ENCODE measurements at regions not wholly inside any gene's neighbourhood (a gene's known extent, or its start where the extent isn't known, plus 50 kb on each side); places are given as distances from the start of the nearest gene placed in this dataset.
A peak's percentile ranks its signal among the peaks of the same experiment; 100 is the strongest.

DNA sequence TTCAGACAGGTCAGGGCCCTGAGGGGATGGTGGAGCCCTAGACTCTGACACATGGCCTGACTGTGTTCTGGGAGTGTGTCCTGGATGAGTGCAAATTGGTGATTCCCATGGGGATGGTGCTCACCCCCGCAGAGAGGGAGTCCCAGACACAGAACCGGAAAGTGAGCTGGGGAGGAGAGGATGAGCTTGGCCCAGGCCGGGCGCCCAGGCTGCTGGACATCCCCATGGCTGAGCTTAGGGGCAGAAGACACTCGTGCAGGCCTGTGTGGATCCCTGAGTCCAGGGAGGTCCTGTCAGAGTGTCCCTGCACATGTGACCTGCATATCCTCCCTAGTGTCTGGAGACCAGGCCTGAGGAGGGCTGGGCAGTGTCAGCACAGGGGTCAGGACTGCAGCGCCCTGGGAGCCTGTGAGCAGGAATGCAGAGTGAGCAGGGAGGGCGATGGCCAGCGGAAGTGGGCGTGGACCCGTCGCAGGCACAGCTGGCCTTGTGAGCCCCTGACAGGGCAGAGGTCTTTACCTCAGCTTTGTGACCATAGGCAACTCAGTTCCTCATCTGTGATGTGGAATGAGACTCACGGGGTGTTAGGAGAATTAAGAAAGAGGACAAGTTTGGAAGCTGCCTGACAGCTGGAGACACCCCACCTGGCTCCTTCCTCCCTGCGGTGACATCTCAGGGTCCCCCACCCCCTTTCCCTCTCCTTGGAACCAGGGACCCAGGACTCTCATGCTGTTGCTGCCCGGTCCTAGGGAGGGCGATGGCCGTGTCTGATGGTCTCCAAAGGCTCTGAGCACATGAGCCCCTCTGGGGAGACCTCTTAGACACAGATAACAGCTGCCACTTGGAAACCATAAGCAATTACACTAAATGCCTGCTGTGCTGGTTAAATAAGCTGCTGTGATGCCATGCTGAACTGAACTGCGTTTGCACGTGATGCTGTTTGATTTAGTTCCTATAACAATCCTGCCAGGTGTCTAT is 62.6 kb upstream of the HS6ST1 start:
- no peak overlapping the region for H3K4me3 ChIP-seq
- no peak overlapping the region for H3K27ac ChIP-seq
- TF ChIP-seq, protein P1, sequence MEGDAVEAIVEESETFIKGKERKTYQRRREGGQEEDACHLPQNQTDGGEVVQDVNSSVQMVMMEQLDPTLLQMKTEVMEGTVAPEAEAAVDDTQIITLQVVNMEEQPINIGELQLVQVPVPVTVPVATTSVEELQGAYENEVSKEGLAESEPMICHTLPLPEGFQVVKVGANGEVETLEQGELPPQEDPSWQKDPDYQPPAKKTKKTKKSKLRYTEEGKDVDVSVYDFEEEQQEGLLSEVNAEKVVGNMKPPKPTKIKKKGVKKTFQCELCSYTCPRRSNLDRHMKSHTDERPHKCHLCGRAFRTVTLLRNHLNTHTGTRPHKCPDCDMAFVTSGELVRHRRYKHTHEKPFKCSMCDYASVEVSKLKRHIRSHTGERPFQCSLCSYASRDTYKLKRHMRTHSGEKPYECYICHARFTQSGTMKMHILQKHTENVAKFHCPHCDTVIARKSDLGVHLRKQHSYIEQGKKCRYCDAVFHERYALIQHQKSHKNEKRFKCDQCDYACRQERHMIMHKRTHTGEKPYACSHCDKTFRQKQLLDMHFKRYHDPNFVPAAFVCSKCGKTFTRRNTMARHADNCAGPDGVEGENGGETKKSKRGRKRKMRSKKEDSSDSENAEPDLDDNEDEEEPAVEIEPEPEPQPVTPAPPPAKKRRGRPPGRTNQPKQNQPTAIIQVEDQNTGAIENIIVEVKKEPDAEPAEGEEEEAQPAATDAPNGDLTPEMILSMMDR (IDR thresholded peaks at IDR 0.05), result no peak
- DNase-seq (ENCODE audit: low spot score), result peak; percentile 62

DNA sequence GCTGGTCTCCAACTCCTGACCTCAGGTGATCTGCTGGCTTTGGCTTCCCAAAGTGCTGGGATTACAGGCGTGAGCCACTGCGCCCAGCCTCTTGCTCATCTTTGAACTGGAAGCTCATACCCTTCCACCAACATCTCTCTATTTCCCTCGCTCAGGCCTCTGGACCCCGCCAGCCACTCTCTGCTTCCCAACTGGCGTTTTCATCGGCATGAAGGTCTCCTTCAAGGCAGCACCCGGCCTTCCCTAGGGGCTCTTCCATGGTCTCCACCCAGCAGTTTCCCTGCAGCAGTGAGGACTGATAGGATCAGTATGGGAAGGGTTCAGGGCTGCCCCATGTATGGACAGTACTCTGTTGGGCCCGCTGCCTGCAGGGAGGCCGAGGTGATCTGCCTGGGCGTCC is 65.8 kb upstream of the HS6ST1 start:
- Histone ChIP-seq H3K4me3 (no peak overlapping the region), H3K27ac (no peak overlapping the region)
- TF ChIP-seq, protein P1 (IDR thresholded peaks at IDR 0.05), result no peak
- peak; percentile 46 for DNase-seq (ENCODE audit: low spot score)

DNA sequence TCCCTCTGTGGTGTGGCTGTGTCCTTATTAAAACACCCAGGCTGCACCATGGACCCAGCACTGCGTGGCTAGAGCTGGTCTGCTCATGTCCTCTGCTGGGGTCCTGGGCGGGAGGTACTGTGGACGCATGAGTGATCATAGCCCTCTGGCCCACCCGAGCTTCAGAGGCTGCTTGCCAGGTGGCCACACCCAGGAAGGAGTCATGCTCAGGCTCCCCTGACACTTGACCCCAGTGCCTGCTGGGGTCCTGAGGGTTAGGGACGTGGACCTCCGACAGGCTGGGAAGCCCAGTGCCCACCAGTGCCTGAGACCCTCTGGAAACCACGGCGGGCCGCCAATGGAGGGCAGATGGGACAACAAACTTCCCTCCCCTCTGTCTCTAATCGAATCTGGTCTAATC is 66.3 kb upstream of the HS6ST1 start:
- DNase-seq (ENCODE audit: low spot score), result no peak
- Histone ChIP-seq H3K4me3 (no peak overlapping the region), H3K27ac (no peak overlapping the region)
- TF ChIP-seq, protein P1 (IDR thresholded peaks at IDR 0.05), result no peak

DNA sequence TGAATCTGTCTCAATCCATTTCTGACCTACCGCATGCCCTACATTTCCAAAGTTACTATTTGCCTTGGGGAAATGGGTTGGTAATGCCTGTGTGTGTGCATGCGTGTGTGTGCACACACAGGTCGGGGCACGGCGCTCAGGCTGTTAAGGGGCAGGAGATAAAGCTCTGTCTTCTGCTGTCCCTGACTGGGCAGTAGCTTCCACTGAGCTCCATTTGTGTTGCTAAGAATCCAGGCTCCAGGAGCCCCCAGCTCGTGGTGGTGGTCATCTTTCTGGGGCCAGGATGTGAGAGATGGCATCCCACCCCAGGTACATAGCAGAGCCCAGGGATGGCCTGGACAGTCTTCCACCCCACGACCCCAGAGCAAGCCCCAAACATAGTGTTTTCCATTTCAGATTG is 66.7 kb upstream of the HS6ST1 start:
- H3K27ac ChIP-seq, result no peak overlapping the region
- TF ChIP-seq, protein P1 (IDR thresholded peaks at IDR 0.05), result no peak
- DNase-seq (ENCODE audit: low spot score), result peak; percentile 56
- no peak overlapping the region for H3K4me3 ChIP-seq

DNA sequence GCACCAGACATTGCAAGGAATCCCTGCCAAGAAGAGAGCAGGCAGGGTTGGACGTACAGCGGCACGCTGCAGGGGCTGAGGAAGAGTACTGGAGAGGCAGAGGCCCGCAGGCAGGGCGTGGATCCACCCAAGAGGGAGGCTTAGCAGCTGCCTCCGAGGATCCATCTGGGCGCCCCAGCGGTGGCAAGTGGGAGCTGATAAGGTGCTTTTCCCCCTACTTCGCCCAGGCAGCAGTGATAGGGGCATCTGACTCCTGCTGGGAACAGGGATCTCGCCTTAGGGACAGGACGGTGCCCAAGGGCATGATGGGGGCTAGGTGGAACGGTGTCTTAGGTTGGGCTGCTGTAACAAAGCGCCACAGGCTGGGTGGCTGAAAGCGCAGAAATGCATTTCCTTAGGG is 67.4 kb upstream of the HS6ST1 start:
- H3K27ac ChIP-seq, result no peak overlapping the region
- DNase-seq (ENCODE audit: low spot score), result peak; percentile 70
- H3K4me3 ChIP-seq, result no peak overlapping the region
- TF ChIP-seq, protein P1 (IDR thresholded peaks at IDR 0.05), result no peak

DNA sequence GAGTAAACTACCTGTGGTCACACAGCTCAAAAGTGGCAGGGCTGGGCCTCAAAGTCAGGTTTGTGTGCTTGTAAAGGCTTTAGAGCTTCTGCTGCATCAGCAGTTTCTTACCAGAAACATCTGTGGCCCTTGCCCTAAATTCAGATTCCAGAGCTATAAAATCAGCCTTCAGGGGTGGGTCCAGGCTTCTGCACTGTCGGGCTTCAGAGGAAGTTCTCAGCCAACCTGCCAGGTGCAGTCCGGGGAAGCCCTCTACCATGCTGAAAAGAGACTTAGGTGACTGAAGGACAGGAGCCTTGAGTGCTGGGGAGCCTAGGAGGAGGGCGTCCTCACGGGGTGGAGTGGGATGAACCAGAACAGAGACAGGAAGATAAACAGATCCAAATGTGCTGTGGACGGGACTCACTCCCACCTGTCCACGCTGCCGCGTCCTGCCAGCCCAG is 69.9 kb upstream of the HS6ST1 start:
- TF ChIP-seq, protein P1 (IDR thresholded peaks at IDR 0.05), result no peak
- Histone ChIP-seq H3K4me3 (no peak overlapping the region), H3K27ac (no peak overlapping the region)
- peak; percentile 35 for DNase-seq (ENCODE audit: low spot score)

Data from coronary artery (tissue), 2 donors.